ENCODE measurements at regions not wholly inside any gene's neighbourhood (a gene's known extent, or its start where the extent isn't known, plus 50 kb on each side); places are given as distances from the start of the nearest gene placed in this dataset.

DNA sequence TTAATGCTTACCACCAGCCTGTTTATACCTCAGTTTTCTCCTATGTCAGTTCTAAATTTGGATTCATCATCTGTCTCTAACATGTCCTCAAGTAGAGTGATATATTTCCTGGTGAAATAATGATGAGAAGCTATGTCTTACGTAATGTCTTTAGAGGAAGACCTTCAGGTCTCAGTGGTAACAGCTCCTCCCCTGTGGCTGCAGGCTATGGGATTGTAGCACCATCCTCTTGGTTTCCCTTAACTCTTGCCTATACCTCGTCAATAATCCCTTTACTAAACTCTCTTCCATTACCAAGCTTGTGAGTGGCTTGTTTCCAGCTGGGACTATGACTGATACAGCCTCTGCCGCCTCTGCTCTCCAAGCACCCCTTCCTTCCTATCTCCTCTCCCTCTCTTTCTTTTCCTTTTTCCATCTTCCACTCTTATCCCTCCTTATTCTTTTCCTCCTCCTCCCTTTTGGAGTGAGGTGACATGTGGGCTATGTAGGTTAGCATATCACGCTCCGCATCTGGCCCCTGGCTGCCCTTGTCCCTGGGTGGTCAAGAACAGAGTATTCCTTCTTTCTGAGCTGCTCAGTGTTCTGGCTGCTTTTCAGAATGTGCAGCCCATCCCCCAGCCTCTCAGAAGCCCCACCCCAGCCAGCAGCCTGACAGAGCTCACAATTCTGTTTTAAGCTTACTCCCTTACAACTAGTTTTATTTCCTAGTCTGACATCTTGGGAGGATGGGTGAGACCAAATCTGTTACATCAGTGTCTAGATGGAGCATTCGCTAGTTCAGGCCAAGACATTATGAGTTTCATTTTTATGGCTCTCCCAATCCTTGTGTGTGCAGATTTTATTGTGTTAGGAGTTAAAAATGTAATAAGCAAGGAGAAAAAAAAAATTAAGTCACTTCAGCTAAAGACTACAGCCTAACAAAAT, 75.0 kb upstream of the RNU6-1 start:
- Mint-ChIP-seq H3K4me3 (no peak overlapping the region), H3K36me3 (ENCODE audit: low read depth) (no peaks in the 10 kb centered on the region), H3K27ac (no peak overlapping the region), H3K27me3 (peaks cover 3% of the 10 kb centered on the region), H3K9me3 (peaks cover 8% of the 10 kb centered on the region), H3K4me1 (ENCODE audit: low read depth) (peaks cover 2% of the 10 kb centered on the region)
- no peak for DNase-seq

- no peak overlapping the region for H3K4me3 Mint-ChIP-seq
- H3K36me3 Mint-ChIP-seq (ENCODE audit: low read depth) = no peaks in the 10 kb centered on the region
- no peak for DNase-seq
- peaks cover 4% of the 10 kb centered on the region for H3K9me3 Mint-ChIP-seq
- H3K4me1 Mint-ChIP-seq (ENCODE audit: low read depth) = peaks cover 2% of the 10 kb centered on the region
- peaks cover 3% of the 10 kb centered on the region for H3K27me3 Mint-ChIP-seq
- H3K27ac Mint-ChIP-seq = no peak overlapping the region
Observed at GRCh38 chr15:67915461-67916374, 75.9 kb upstream of the RNU6-1 start.

- Mint-ChIP-seq H3K4me1 (ENCODE audit: low read depth) (peaks cover 2% of the 10 kb centered on the region), H3K4me3 (no peak overlapping the region), H3K27ac (no peak overlapping the region), H3K27me3 (peaks cover 3% of the 10 kb centered on the region), H3K36me3 (ENCODE audit: low read depth) (no peaks in the 10 kb centered on the region), H3K9me3 (peaks cover 4% of the 10 kb centered on the region)
- no peak for DNase-seq
Observed at GRCh38 chr15:67916565-67916964, 76.7 kb upstream of the RNU6-1 start.

- no peaks in the 10 kb centered on the region for H3K4me1 Mint-ChIP-seq (ENCODE audit: low read depth)
- DNase-seq = no peak
- no peak overlapping the region for H3K27ac Mint-ChIP-seq
- H3K9me3 Mint-ChIP-seq = peaks cover 4% of the 10 kb centered on the region
- no peaks in the 10 kb centered on the region for H3K36me3 Mint-ChIP-seq (ENCODE audit: low read depth)
- H3K4me3 Mint-ChIP-seq = no peak overlapping the region
- H3K27me3 Mint-ChIP-seq = peaks cover 3% of the 10 kb centered on the region
Observed at GRCh38 chr15:67917037-67917436, 77.2 kb upstream of the RNU6-1 start.

DNA sequence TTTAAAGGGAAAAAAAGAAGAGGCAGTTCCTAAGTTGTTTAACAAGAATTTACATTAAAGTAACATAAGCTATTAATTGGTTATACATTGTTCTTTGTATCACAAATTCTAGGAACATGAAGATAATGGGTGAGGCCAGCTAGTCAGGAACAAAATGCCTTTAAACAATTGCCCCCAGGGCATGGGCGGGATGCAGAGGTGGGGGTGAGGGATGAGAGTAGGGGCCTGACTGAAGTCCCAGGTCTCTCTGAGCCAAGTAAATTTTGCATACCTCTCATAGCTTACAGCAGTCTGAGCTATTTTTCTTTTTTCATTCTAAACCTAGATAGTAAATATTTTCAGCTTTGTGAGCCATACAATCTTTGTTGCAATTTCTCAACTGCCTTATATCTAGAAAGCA, 77.8 kb upstream of the RNU6-1 start:
- H3K9me3 Mint-ChIP-seq = peaks cover 4% of the 10 kb centered on the region
- H3K27me3 Mint-ChIP-seq = peaks cover 3% of the 10 kb centered on the region
- DNase-seq = no peak
- H3K4me3 Mint-ChIP-seq = no peak overlapping the region
- H3K36me3 Mint-ChIP-seq (ENCODE audit: low read depth) = no peaks in the 10 kb centered on the region
- H3K27ac Mint-ChIP-seq = no peak overlapping the region
- no peaks in the 10 kb centered on the region for H3K4me1 Mint-ChIP-seq (ENCODE audit: low read depth)

DNA sequence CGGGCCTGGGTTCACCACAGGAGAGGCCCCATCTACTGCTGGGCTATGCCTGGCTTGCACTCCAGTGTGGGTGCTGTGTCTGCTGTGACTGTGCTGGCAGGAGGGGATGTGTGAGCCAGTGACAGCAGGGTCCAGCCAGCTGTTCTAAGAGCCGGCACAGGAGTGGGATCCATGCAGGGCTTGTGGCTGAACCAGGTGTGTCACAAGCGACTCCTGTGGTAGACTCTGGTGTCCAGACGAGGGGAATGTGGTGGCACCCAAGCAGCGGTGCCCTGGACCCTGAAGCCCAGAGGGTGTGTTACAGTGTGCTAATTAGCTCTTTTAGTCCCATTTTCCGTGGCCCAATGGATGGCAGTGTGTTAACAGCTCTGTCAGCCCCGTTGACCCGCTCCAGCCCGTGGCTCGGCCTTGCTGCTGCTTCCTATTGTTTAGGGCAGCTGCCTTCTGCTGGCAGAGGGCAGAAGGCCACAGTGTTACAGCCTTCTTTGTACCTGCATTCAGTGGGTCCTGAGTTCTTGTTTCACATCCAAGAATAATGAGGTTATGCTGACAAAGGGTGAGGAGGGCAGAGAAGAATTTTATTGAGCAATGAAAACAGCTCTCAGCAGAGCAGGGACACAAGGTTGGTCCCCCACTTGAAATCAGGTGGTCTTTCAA, 78.5 kb upstream of the RNU6-1 start:
- H3K9me3 Mint-ChIP-seq = peaks cover 4% of the 10 kb centered on the region
- H3K4me1 Mint-ChIP-seq (ENCODE audit: low read depth) = no peaks in the 10 kb centered on the region
- H3K4me3 Mint-ChIP-seq = no peak overlapping the region
- H3K27me3 Mint-ChIP-seq = peaks cover 3% of the 10 kb centered on the region
- DNase-seq = no peak
- H3K36me3 Mint-ChIP-seq (ENCODE audit: low read depth) = no peaks in the 10 kb centered on the region
- H3K27ac Mint-ChIP-seq = no peak overlapping the region

- peaks cover 7% of the 10 kb centered on the region for H3K9me3 Mint-ChIP-seq
- no peak for DNase-seq
- H3K27me3 Mint-ChIP-seq = no peaks in the 10 kb centered on the region
- no peak overlapping the region for H3K4me3 Mint-ChIP-seq
- H3K36me3 Mint-ChIP-seq (ENCODE audit: low read depth) = no peaks in the 10 kb centered on the region
- no peaks in the 10 kb centered on the region for H3K4me1 Mint-ChIP-seq (ENCODE audit: low read depth)
- no peak overlapping the region for H3K27ac Mint-ChIP-seq
Observed at GRCh38 chr15:67920524-67921240, 80.8 kb upstream of the RNU6-1 start.

DNA sequence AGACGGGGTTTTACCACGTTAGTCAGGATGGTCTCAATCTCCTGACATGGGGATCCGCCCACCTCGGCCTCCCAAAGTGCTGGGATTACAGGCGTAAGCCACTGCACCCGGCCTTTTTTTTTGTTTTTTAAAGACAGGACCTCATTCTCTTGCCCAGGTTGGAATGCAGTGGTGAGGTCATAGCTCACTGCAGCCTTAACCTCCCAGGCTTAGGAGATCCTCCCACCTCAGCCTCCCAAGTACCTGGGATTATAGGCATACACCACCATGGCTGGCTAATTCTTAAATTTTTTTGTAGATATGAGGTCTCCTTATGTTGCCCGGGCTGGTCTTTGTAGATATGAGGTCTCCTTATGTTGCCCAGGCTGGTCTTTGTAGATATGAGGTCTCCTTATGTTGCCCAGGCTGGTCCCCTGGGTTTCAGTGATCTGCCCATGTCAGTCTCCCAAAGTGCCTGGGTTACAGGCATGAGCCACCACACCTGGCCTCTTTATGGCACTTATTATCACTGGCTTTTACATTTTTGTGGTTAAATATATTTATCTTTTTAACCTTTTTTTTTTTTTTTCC, 82.3 kb upstream of the RNU6-1 start:
- peaks cover 7% of the 10 kb centered on the region for H3K9me3 Mint-ChIP-seq
- H3K36me3 Mint-ChIP-seq (ENCODE audit: low read depth) = no peaks in the 10 kb centered on the region
- H3K4me1 Mint-ChIP-seq (ENCODE audit: low read depth) = no peaks in the 10 kb centered on the region
- no peaks in the 10 kb centered on the region for H3K27me3 Mint-ChIP-seq
- no peak overlapping the region for H3K27ac Mint-ChIP-seq
- no peak overlapping the region for H3K4me3 Mint-ChIP-seq
- DNase-seq = no peak

- DNase-seq = no peak
- Mint-ChIP-seq H3K4me3 (no peak overlapping the region), H3K27ac (no peak overlapping the region), H3K27me3 (no peaks in the 10 kb centered on the region), H3K36me3 (ENCODE audit: low read depth) (no peaks in the 10 kb centered on the region), H3K9me3 (peaks cover 7% of the 10 kb centered on the region), H3K4me1 (ENCODE audit: low read depth) (no peaks in the 10 kb centered on the region)
Observed at GRCh38 chr15:67922971-67923945, 83.4 kb upstream of the RNU6-1 start.

DNA sequence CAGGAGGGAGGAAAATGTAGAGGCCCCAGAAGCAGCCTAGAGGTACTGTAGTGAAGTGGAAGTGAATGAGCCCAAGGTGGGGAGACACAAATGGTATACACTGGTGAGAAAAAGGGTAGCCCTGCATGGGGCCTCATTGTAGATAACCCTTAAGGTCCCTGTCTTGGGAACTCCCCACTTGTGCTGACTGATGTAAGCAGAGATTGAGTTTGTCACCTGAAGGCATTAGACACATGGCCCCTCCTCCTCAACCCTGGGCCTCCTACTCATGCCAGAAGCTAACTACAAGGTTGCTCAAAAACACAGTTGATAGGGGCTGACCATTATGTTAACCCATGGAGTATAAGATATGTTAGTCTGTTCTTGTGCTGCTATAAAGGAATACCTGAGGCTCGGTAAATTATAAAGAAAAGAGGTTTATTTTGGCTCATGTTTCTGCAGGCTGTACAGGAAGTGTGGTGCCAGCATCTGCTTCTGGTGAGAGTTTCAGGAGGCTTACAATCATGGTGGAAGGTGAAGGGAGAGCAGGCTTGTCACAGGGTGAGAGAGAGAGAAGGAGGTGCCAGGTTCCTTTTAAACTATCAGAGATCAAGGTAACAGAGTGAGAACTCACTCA, 84.6 kb upstream of the RNU6-1 start:
- Mint-ChIP-seq H3K27ac (no peak overlapping the region), H3K27me3 (peaks cover 2% of the 10 kb centered on the region), H3K4me3 (no peak overlapping the region), H3K36me3 (ENCODE audit: low read depth) (no peaks in the 10 kb centered on the region), H3K4me1 (ENCODE audit: low read depth) (no peaks in the 10 kb centered on the region), H3K9me3 (peaks cover 3% of the 10 kb centered on the region)
- DNase-seq = no peak

DNA sequence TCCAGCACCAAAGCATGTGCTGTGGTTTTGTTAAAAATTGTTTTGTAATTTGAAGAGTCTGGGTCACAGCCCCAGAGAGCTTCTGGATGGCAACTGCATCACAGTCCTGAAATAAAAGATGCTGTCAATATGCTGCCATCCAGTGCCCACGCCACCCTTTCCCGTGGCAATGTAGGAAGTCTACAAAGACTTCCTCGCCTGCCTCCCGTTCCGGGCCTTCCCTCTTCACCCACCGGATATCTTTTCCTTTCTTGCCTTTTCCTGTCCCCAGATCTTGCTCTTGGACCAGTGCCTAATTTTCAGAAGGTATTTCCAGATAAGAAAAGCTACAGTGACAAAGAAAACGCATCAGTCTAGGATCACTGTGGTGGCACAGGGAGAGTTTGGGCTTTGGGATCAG, 85.3 kb upstream of the RNU6-1 start:
- peaks cover 3% of the 10 kb centered on the region for H3K9me3 Mint-ChIP-seq
- DNase-seq = no peak
- H3K27ac Mint-ChIP-seq = no peak overlapping the region
- H3K4me3 Mint-ChIP-seq = no peak overlapping the region
- H3K27me3 Mint-ChIP-seq = peaks cover 2% of the 10 kb centered on the region
- H3K36me3 Mint-ChIP-seq (ENCODE audit: low read depth) = no peaks in the 10 kb centered on the region
- H3K4me1 Mint-ChIP-seq (ENCODE audit: low read depth) = no peaks in the 10 kb centered on the region

- DNase-seq = no peak
- H3K27ac Mint-ChIP-seq = no peak overlapping the region
- peaks cover 2% of the 10 kb centered on the region for H3K27me3 Mint-ChIP-seq
- H3K36me3 Mint-ChIP-seq (ENCODE audit: low read depth) = no peaks in the 10 kb centered on the region
- H3K9me3 Mint-ChIP-seq = peaks cover 3% of the 10 kb centered on the region
- no peak overlapping the region for H3K4me3 Mint-ChIP-seq
- H3K4me1 Mint-ChIP-seq (ENCODE audit: low read depth) = no peaks in the 10 kb centered on the region
Observed at GRCh38 chr15:67927501-67928168, 87.8 kb upstream of the RNU6-1 start.
